ENCODE measurements at regions not wholly inside any gene's neighbourhood (a gene's known extent, or its start where the extent isn't known, plus 50 kb on each side); places are given as distances from the start of the nearest gene placed in this dataset.

- no peak for DNase-seq
Measured at GRCh38 chr3:28191363-28191762, 50.1 kb upstream of the CMC1 start.

More at GRCh38 chr3:28191363-28191762, 50.1 kb upstream of the CMC1 start:
- in situ Hi-C loops (cut with MboI; ENCODE audit: low sequenced_read_pairs in 4 of 4) (no loop called here), intact Hi-C loops (cut with DNase I; ENCODE audit: low total_unique reads) (no loop called here)
- Histone ChIP-seq H3K27ac (no peak overlapping the region), H3K9me3 (no peaks in the 10 kb centered on the region), H3K4me1 (no peaks in the 10 kb centered on the region), H3K36me3 (no peaks in the 10 kb centered on the region), H3K27me3 (no peaks in the 10 kb centered on the region), H3K4me3 (no peak overlapping the region)
- TF ChIP-seq POLR2A (IDR thresholded peaks at IDR 0.05) (no peak), CTCF (IDR thresholded peaks at IDR 0.05 in 4 of 5, conservative IDR thresholded peaks at IDR 0.05 in 1 of 5) (no peak)
- no peak for ATAC-seq

Measured in gastrocnemius medialis (tissue), 4 donors.